Medulla oblongata (tissue), 1 donor: ENCODE measurements at regions not wholly inside any gene's neighbourhood (a gene's known extent, or its start where the extent isn't known, plus 50 kb on each side); places are given as distances from the start of the nearest gene placed in this dataset.
A peak's percentile ranks its signal among the peaks of the same experiment; 100 is the strongest.

Source experiments
- DNase-seq: peaks from one replicate; pipeline ENCODE4 v3.0.0-alpha.2; 2015; ENCODE audit errors: extremely low spot score

GRCh38 chr10:71045204-71045809 lies 156.9 kb upstream of the PCBD1 start:
- DNase-seq, result peak; percentile 68

- DNase-seq, result no peak
Observed at GRCh38 chr10:71045936-71046335, 157.6 kb upstream of the PCBD1 start.

- DNase-seq, result no peak
Observed at GRCh38 chr10:71046747-71047146, 158.4 kb upstream of the PCBD1 start.

- DNase-seq, result no peak
Observed at GRCh38 chr10:71048971-71049615, 160.7 kb upstream of the PCBD1 start.

- no peak for DNase-seq
Observed at GRCh38 chr10:71049994-71050393, 161.6 kb upstream of the PCBD1 start.

- no peak for DNase-seq
Observed at GRCh38 chr10:71052076-71052660, 160.2 kb upstream of the UNC5B start.

- no peak for DNase-seq
Observed at GRCh38 chr10:71052708-71053107, 159.7 kb upstream of the UNC5B start.

- DNase-seq, result no peak
Observed at GRCh38 chr10:71053169-71053895, 159.0 kb upstream of the UNC5B start.

- no peak for DNase-seq
Observed at GRCh38 chr10:71058308-71058707, 154.1 kb upstream of the UNC5B start.

- peak; percentile 10 for DNase-seq
Observed at GRCh38 chr10:71059054-71059818, 153.1 kb upstream of the UNC5B start.

GRCh38 chr10:71059943-71060342 lies 152.4 kb upstream of the UNC5B start:
- DNase-seq, result no peak

- no peak for DNase-seq
Observed at GRCh38 chr10:71060476-71061426, 151.6 kb upstream of the UNC5B start.

GRCh38 chr10:71061472-71061871 lies 150.9 kb upstream of the UNC5B start:
- DNase-seq, result no peak

GRCh38 chr10:71062156-71062555 lies 150.2 kb upstream of the UNC5B start:
- no peak for DNase-seq

- no peak for DNase-seq
Observed at GRCh38 chr10:71063401-71063800, 149.0 kb upstream of the UNC5B start.

- DNase-seq, result no peak
Observed at GRCh38 chr10:71064413-71065118, 147.8 kb upstream of the UNC5B start.

- DNase-seq, result no peak
Observed at GRCh38 chr10:71065659-71066058, 146.7 kb upstream of the UNC5B start.

GRCh38 chr10:71066600-71066999 lies 145.8 kb upstream of the UNC5B start:
- DNase-seq, result no peak

GRCh38 chr10:71067098-71067740 lies 145.2 kb upstream of the UNC5B start:
- no peak for DNase-seq

- DNase-seq, result peak; percentile 64
Observed at GRCh38 chr10:71068861-71069271, 143.5 kb upstream of the UNC5B start.
